Right lobe of liver (tissue), 6 donors: ENCODE measurements at regions not wholly inside any gene's neighbourhood (a gene's known extent, or its start where the extent isn't known, plus 50 kb on each side); places are given as distances from the start of the nearest gene placed in this dataset.

Source experiments
- ATAC-seq, 4 donors: fragments of 200-7000 bp; cut with Tn5 transposase; one replicate each; pipeline ENCODE4 v1.9.1; 2020; ENCODE audit warnings: mild to moderate bottlenecking in 4 of 4, moderate library complexity in 4 of 4
- DNase-seq, 3 donors: peaks; one replicate each; pipeline ENCODE4 v3.0.0-alpha.2; 2020
- H3K27ac ChIP-seq, 3 donors: fragments of 200-600 bp; one replicate each; pipeline ENCODE4 v1.8.0; 2022
- H3K27me3 ChIP-seq, 2 donors: fragments of 200-600 bp; one replicate each; pipeline ENCODE4 v1.8.0; 2022
- H3K36me3 ChIP-seq, 4 donors: fragments of 200-600 bp; sonication (generic) in 1 of 4; one replicate each; pipeline versions ENCODE4 v1.5.1 to v1.8.0; 2017 to 2022; ENCODE audit warnings: control low read depth in 1 of 4
- H3K4me1 ChIP-seq, 4 donors: fragments of 200-600 bp; sonication (generic) in 1 of 4; one replicate each; pipeline versions ENCODE4 v1.5.1 to v1.8.0; 2017 to 2022; ENCODE audit warnings: control low read depth in 1 of 4
- H3K4me3 ChIP-seq, 3 donors: fragments of 200-600 bp; one replicate each; pipeline ENCODE4 v1.8.0; 2022
- H3K9me3 ChIP-seq, 4 donors: fragments of 200-600 bp; sonication (generic) in 1 of 4; one replicate each; pipeline versions ENCODE4 v1.5.1 to v1.8.0; 2017 to 2022; ENCODE audit warnings: control low read depth in 1 of 4
- CTCF ChIP-seq, 4 donors: fragments of 200-600 bp in 3 of 4; fragments of 450-650 bp in 1 of 4; IDR thresholded peaks; one replicate each; pipeline versions ENCODE4 v1.5.1 to v1.8.0; 2016 to 2022; ENCODE audit warnings: antibody characterized with exemption in 4 of 4, mild to moderate bottlenecking in 2 of 4
- POLR2A ChIP-seq: fragments of 450-650 bp; IDR thresholded peaks from one replicate; pipeline ENCODE4 v1.6.1; 2017; ENCODE audit warnings: antibody characterized with exemption, mild to moderate bottlenecking
- WGBS: methylation state at CpG from one replicate; pipeline ENCODE4 v1.1.6; 2018; ENCODE audit warnings: low coverage, low lambda C conversion rate; ENCODE audit not compliant: insufficient coverage; ENCODE audit errors: missing lambda C conversion rate; 5-methylcytosine and 5-hydroxymethylcytosine counted together
- intact Hi-C, 2 donors: fragments of 100-400 bp; cut with DNase I; formaldehyde crosslinking; loops; one replicate each; pipeline versions ENCODE4 v1.11.2 to v1.14.1; 2022
- donor health status: DM: no; HTN: yes; CAD: no.
- donor health status: DM: no; HTN: no; CAD: no.
- donor health status: DM: no; HTN: no; CAD: no.
- donor health status: DM: no; HTN: yes; CAD: no.
- donor health status: DM: no; HTN: yes; CAD: no.

GRCh38 chr16:64136314-64136713 lies 985.5 kb downstream of the CDH11 start:
- Histone ChIP-seq H3K4me1 (no peaks in the 10 kb centered on the region), H3K9me3 (no peaks in the 10 kb centered on the region), H3K27me3 (no peaks in the 10 kb centered on the region), H3K36me3 (no peaks in the 10 kb centered on the region), H3K4me3 (no peak overlapping the region), H3K27ac (no peak overlapping the region)
- TF ChIP-seq CTCF (IDR thresholded peaks at IDR 0.05) (no peak), POLR2A (no peak)
- DNase-seq: no peak
- 73% methylated on average over 1 of the region's 1 CpG for WGBS
- ATAC-seq: no peak
- intact Hi-C loops: no loop called here

- Histone ChIP-seq H3K4me3 (no peak overlapping the region), H3K4me1 (no peaks in the 10 kb centered on the region), H3K27me3 (no peaks in the 10 kb centered on the region), H3K9me3 (no peaks in the 10 kb centered on the region), H3K36me3 (no peaks in the 10 kb centered on the region), H3K27ac (no peak overlapping the region)
- no peak for TF ChIP-seq POLR2A
- intact Hi-C loops: no loop called here
- peak in 2 of 4 donors; percentile 46 to 49 for ATAC-seq
- 27% methylated on average over 2 of the region's 2 CpGs for WGBS
- no peak for DNase-seq
Measured at GRCh38 chr16:64133366-64133765, 988.5 kb downstream of the CDH11 start.

- WGBS: 22% methylated on average over 3 of the region's 3 CpGs
- Histone ChIP-seq H3K27ac (no peak overlapping the region), H3K27me3 (no peaks in the 10 kb centered on the region)
Measured at GRCh38 chr16:64132759-64133361, 989.0 kb downstream of the CDH11 start.

GRCh38 chr16:64132190-64132589 lies 989.7 kb downstream of the CDH11 start:
- no peak overlapping the region for H3K4me3 ChIP-seq
- WGBS: 49% methylated on average over 3 of the region's 3 CpGs
- ATAC-seq (no peak), DNase-seq (no peak)
- H3K36me3 ChIP-seq: no peaks in the 10 kb centered on the region
- H3K27me3 ChIP-seq: no peaks in the 10 kb centered on the region
- no peaks in the 10 kb centered on the region for H3K4me1 ChIP-seq
- TF ChIP-seq POLR2A (no peak), CTCF (IDR thresholded peaks at IDR 0.05) (no peak)
- H3K27ac ChIP-seq: no peak overlapping the region
- intact Hi-C loops: no loop called here
- H3K9me3 ChIP-seq: no peaks in the 10 kb centered on the region

More at GRCh38 chr16:64132759-64133361, 989.0 kb downstream of the CDH11 start:
- Histone ChIP-seq H3K4me3 (no peak overlapping the region), H3K36me3 (no peaks in the 10 kb centered on the region), H3K9me3 (no peaks in the 10 kb centered on the region), H3K4me1 (no peaks in the 10 kb centered on the region)
- intact Hi-C loops: no loop called here
- ATAC-seq: peak in 2 of 4 donors; percentile 27 to 28
- no peak for DNase-seq
- TF ChIP-seq POLR2A: no peak

- no peaks in the 10 kb centered on the region for H3K27me3 ChIP-seq
- ATAC-seq (no peak), DNase-seq (no peak)
- H3K36me3 ChIP-seq: no peaks in the 10 kb centered on the region
- intact Hi-C loops: no loop called here
- no peak for TF ChIP-seq POLR2A
- no peak for TF ChIP-seq CTCF (IDR thresholded peaks at IDR 0.05)
- no peaks in the 10 kb centered on the region for H3K9me3 ChIP-seq
- no peak overlapping the region for H3K27ac ChIP-seq
- H3K4me1 ChIP-seq: no peaks in the 10 kb centered on the region
- no peak overlapping the region for H3K4me3 ChIP-seq
- 38% methylated on average over 1 of the region's 2 CpGs for WGBS
Measured at GRCh38 chr16:64131423-64131822, 990.4 kb downstream of the CDH11 start.
